Peyer's patch (tissue), 4 donors: ENCODE measurements at regions not wholly inside any gene's neighbourhood (a gene's known extent, or its start where the extent isn't known, plus 50 kb on each side); places are given as distances from the start of the nearest gene placed in this dataset.

Experiments used
- CTCF ChIP-seq, 6 experiments: fragments of 450-650 bp in 4 of 6; fragments of 200-600 bp in 2 of 6; sonication (generic) in 1 of 6; IDR thresholded peaks; one replicate each; pipeline ENCODE4 v1.5.1; 2017 to 2019; ENCODE audit warnings: antibody characterized with exemption in 6 of 6, mild to moderate bottlenecking in 3 of 6, moderate library complexity in 1 of 6
- POLR2A ChIP-seq, 2 donors: fragments of 450-650 bp; IDR thresholded peaks; one replicate each; pipeline ENCODE4 v1.5.1; 2017; ENCODE audit warnings: antibody characterized with exemption in 2 of 2, mild to moderate bottlenecking in 2 of 2, moderate library complexity in 2 of 2

GRCh38 chr3:148021381-148021780 lies 612.2 kb downstream of the ZIC1 start:
- TF ChIP-seq POLR2A (IDR thresholded peaks at IDR 0.05) = no peak
- no peak for TF ChIP-seq CTCF (IDR thresholded peaks at IDR 0.05)
